Type B pancreatic cell (in vitro differentiated cells): ENCODE measurements at regions not wholly inside any gene's neighbourhood (a gene's known extent, or its start where the extent isn't known, plus 50 kb on each side); places are given as distances from the start of the nearest gene placed in this dataset.

Experiments
- DNase-seq: peaks from one replicate; pipeline ENCODE4 v3.0.0; 2021; ENCODE audit warnings: mixed read lengths; ENCODE audit not compliant: unreplicated experiment; ENCODE audit errors: extremely low spot score
- H3K27ac Mint-ChIP-seq: 2 replicates; pipeline ENCODE4 v1.8.0; 2021; ENCODE audit warnings: mild to moderate bottlenecking, mixed read lengths
- H3K27me3 Mint-ChIP-seq: 2 replicates; pipeline ENCODE4 v1.8.0; 2021; ENCODE audit warnings: mixed read lengths
- H3K36me3 Mint-ChIP-seq: 2 replicates; pipeline ENCODE4 v1.8.0; 2021; ENCODE audit warnings: mixed read lengths
- H3K4me1 Mint-ChIP-seq: one replicate; pipeline ENCODE4 v1.8.0; 2021; ENCODE audit warnings: mixed read lengths; ENCODE audit not compliant: unreplicated experiment
- H3K4me3 Mint-ChIP-seq: 2 replicates; pipeline ENCODE4 v1.8.0; 2021; ENCODE audit warnings: mild to moderate bottlenecking, mixed read lengths
- H3K9me3 Mint-ChIP-seq: 2 replicates; pipeline ENCODE4 v1.8.0; 2021; ENCODE audit warnings: mixed read lengths
- CTCF ChIP-seq: fragments of 200-600 bp; sonication (generic); conservative IDR thresholded peaks from 2 replicates; pipeline ENCODE4 v1.5.0; 2021; ENCODE audit warnings: antibody characterized with exemption, mild to moderate bottlenecking

GRCh38 chr6:9594746-9595145 lies 820.1 kb downstream of the TFAP2A start:
- H3K9me3 Mint-ChIP-seq: no peaks in the 10 kb centered on the region
- no peaks in the 10 kb centered on the region for H3K4me1 Mint-ChIP-seq
- no peak for DNase-seq
- no peak overlapping the region for H3K4me3 Mint-ChIP-seq
- no peak for TF ChIP-seq CTCF
- H3K27ac Mint-ChIP-seq: no peak overlapping the region
- H3K36me3 Mint-ChIP-seq: no peaks in the 10 kb centered on the region
- H3K27me3 Mint-ChIP-seq: no peaks in the 10 kb centered on the region

- Mint-ChIP-seq H3K27me3 (no peaks in the 10 kb centered on the region), H3K4me1 (no peaks in the 10 kb centered on the region), H3K36me3 (no peaks in the 10 kb centered on the region), H3K4me3 (no peak overlapping the region), H3K9me3 (no peaks in the 10 kb centered on the region), H3K27ac (no peak overlapping the region)
- no peak for DNase-seq
- no peak for TF ChIP-seq CTCF
Measured at GRCh38 chr6:9593554-9593953, 821.3 kb downstream of the TFAP2A start.

- no peak for TF ChIP-seq CTCF
- H3K36me3 Mint-ChIP-seq: no peaks in the 10 kb centered on the region
- H3K4me3 Mint-ChIP-seq: no peak overlapping the region
- H3K9me3 Mint-ChIP-seq: no peaks in the 10 kb centered on the region
- H3K27ac Mint-ChIP-seq: no peak overlapping the region
- DNase-seq: no peak
- H3K27me3 Mint-ChIP-seq: no peaks in the 10 kb centered on the region
- H3K4me1 Mint-ChIP-seq: no peaks in the 10 kb centered on the region
Measured at GRCh38 chr6:9583753-9584352, 831.0 kb downstream of the TFAP2A start.

- Mint-ChIP-seq H3K9me3 (no peaks in the 10 kb centered on the region), H3K27ac (no peak overlapping the region), H3K4me3 (no peak overlapping the region), H3K36me3 (no peaks in the 10 kb centered on the region), H3K4me1 (no peaks in the 10 kb centered on the region), H3K27me3 (no peaks in the 10 kb centered on the region)
- no peak for DNase-seq
- no peak for TF ChIP-seq CTCF
Measured at GRCh38 chr6:9581155-9581554, 833.7 kb downstream of the TFAP2A start.

GRCh38 chr6:9576521-9576920 lies 838.4 kb downstream of the TFAP2A start:
- H3K9me3 Mint-ChIP-seq: no peaks in the 10 kb centered on the region
- TF ChIP-seq CTCF: no peak
- H3K36me3 Mint-ChIP-seq: no peaks in the 10 kb centered on the region
- H3K27ac Mint-ChIP-seq: no peak overlapping the region
- no peaks in the 10 kb centered on the region for H3K4me1 Mint-ChIP-seq
- H3K4me3 Mint-ChIP-seq: no peak overlapping the region
- no peaks in the 10 kb centered on the region for H3K27me3 Mint-ChIP-seq
- DNase-seq: no peak

GRCh38 chr6:9566096-9566495 lies 848.8 kb downstream of the TFAP2A start:
- Mint-ChIP-seq H3K4me1 (peaks cover 5% of the 10 kb centered on the region), H3K9me3 (peaks cover 4% of the 10 kb centered on the region), H3K36me3 (no peaks in the 10 kb centered on the region), H3K27ac (no peak overlapping the region), H3K4me3 (no peak overlapping the region), H3K27me3 (no peaks in the 10 kb centered on the region)
- no peak for DNase-seq
- TF ChIP-seq CTCF: no peak
